Sigmoid colon (tissue), 4 donors: ENCODE measurements at regions not wholly inside any gene's neighbourhood (a gene's known extent, or its start where the extent isn't known, plus 50 kb on each side); places are given as distances from the start of the nearest gene placed in this dataset.

Source experiments
- CTCF ChIP-seq, 4 experiments: fragments of 450-650 bp in 3 of 4; fragments of 200-600 bp in 1 of 4; IDR thresholded peaks; one replicate each; pipeline ENCODE4 v1.5.1; 2016 to 2019; ENCODE audit warnings: antibody characterized with exemption in 4 of 4, mild to moderate bottlenecking in 3 of 4, moderate library complexity in 2 of 4
- EP300 ChIP-seq, 4 donors: sonication (generic); formaldehyde crosslinking; IDR thresholded peaks; one replicate each; pipeline ENCODE4 v1.6.1; 2017; ENCODE audit warnings: antibody characterized with exemption in 4 of 4

- TF ChIP-seq EP300 (IDR thresholded peaks at IDR 0.05), result no peak
- TF ChIP-seq CTCF (IDR thresholded peaks at IDR 0.05), result no peak
Observed at GRCh38 chr15:59906046-59906445, 98.1 kb upstream of the FOXB1 start.
